ENCODE measurements at regions not wholly inside any gene's neighbourhood (a gene's known extent, or its start where the extent isn't known, plus 50 kb on each side); places are given as distances from the start of the nearest gene placed in this dataset.

DNA sequence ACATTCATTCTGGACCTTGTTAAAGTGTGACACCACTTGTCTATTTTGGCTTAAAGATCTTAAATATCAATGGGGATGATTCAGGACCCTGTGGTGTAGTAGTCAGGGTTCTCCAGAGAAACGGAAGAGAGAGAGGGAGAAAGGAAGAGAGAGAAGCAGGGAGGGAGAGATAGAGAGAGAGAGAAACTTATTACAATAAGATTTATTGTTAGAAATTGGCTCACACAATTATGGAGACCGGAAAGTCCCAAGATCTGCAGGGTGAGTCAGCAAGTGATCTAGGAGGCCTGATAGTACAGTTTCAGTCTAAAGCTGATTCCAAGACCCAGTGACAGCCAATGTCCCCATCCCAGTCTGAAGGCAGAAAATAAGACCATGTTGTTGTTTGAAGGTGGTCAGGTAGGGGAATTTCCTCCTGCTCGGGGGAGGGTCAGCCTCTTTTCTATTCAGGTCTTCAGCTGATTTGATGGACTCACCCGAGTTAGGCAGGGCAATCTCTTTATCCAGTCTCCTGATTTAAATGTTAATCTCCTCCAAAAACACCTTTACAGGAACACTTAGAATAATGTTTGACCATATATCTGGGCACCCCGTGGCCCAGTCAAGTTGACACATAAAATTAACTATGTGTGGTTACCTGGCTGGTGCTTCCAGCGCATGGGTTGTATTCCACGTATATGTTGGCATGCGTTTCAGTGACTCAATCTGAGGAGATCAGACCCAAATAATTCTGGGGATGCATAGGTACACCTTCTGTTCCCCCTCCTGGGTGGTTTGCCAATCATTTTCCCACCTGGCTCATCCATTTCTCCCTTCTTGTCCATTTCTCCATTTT, 1350.5 kb downstream of the TBC1D22A start:
- H3K27me3 ChIP-seq (ENCODE audit: insufficient read depth, poor library complexity, severe bottlenecking): no peaks in the 10 kb centered on the region
- H3K27ac ChIP-seq (replicated peaks): no peak overlapping the region
- DNase-seq (ENCODE audit: low read depth in 1 of 2, low spot score in 1 of 2): no peak
- TF ChIP-seq POLR2AphosphoS5 (IDR thresholded peaks at IDR 0.05; ENCODE audit: low read depth) (no peak), SPI1 (IDR thresholded peaks at IDR 0.05; ENCODE audit: borderline replicate concordance, low read depth) (no peak), GABPA (IDR thresholded peaks at IDR 0.05; ENCODE audit: low read depth) (no peak)
- TF ChIP-seq, protein P1, sequence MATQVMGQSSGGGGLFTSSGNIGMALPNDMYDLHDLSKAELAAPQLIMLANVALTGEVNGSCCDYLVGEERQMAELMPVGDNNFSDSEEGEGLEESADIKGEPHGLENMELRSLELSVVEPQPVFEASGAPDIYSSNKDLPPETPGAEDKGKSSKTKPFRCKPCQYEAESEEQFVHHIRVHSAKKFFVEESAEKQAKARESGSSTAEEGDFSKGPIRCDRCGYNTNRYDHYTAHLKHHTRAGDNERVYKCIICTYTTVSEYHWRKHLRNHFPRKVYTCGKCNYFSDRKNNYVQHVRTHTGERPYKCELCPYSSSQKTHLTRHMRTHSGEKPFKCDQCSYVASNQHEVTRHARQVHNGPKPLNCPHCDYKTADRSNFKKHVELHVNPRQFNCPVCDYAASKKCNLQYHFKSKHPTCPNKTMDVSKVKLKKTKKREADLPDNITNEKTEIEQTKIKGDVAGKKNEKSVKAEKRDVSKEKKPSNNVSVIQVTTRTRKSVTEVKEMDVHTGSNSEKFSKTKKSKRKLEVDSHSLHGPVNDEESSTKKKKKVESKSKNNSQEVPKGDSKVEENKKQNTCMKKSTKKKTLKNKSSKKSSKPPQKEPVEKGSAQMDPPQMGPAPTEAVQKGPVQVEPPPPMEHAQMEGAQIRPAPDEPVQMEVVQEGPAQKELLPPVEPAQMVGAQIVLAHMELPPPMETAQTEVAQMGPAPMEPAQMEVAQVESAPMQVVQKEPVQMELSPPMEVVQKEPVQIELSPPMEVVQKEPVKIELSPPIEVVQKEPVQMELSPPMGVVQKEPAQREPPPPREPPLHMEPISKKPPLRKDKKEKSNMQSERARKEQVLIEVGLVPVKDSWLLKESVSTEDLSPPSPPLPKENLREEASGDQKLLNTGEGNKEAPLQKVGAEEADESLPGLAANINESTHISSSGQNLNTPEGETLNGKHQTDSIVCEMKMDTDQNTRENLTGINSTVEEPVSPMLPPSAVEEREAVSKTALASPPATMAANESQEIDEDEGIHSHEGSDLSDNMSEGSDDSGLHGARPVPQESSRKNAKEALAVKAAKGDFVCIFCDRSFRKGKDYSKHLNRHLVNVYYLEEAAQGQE (IDR thresholded peaks at IDR 0.05; ENCODE audit: insufficient replicate concordance, low read depth): no peak
- TF ChIP-seq, protein P2, sequence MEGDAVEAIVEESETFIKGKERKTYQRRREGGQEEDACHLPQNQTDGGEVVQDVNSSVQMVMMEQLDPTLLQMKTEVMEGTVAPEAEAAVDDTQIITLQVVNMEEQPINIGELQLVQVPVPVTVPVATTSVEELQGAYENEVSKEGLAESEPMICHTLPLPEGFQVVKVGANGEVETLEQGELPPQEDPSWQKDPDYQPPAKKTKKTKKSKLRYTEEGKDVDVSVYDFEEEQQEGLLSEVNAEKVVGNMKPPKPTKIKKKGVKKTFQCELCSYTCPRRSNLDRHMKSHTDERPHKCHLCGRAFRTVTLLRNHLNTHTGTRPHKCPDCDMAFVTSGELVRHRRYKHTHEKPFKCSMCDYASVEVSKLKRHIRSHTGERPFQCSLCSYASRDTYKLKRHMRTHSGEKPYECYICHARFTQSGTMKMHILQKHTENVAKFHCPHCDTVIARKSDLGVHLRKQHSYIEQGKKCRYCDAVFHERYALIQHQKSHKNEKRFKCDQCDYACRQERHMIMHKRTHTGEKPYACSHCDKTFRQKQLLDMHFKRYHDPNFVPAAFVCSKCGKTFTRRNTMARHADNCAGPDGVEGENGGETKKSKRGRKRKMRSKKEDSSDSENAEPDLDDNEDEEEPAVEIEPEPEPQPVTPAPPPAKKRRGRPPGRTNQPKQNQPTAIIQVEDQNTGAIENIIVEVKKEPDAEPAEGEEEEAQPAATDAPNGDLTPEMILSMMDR (IDR thresholded peaks at IDR 0.05; ENCODE audit: insufficient read depth, low read length): no peak
- no peak overlapping the region for H3K4me3 ChIP-seq (replicated peaks; ENCODE audit: insufficient read depth, low read length)

DNA sequence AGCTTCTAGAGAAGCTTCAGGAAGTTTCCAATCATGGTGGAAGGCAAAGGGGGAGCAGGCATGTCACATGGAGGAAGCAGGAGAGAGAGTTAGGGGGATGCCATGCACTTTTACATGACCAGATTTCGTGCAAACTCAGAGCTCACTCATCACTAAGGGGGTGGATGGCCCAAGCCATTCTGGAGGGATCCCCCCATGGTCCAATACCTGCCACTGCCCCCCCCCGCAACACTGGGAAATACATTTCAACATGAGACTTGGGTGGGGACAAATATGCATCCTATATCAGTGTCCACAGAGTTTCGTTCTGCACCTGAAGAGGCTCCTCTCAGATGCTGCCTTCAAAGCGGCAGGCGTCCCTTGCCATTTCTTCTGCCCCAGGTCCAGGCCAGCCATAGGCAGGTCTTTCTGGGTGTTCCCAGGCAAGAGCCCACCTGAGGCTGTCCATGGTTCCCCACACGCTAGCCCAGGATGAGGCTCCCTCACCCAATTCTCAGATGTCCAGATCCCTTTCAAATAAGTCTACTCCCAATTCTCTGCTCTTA, 1344.3 kb downstream of the TBC1D22A start:
- H3K27ac ChIP-seq (replicated peaks): no peak overlapping the region
- no peaks in the 10 kb centered on the region for H3K27me3 ChIP-seq (ENCODE audit: insufficient read depth, poor library complexity, severe bottlenecking)
- DNase-seq (ENCODE audit: low read depth in 1 of 2, low spot score in 1 of 2): no peak
- no peak overlapping the region for H3K4me3 ChIP-seq (replicated peaks; ENCODE audit: insufficient read depth, low read length)
- TF ChIP-seq GABPA (IDR thresholded peaks at IDR 0.05; ENCODE audit: low read depth) (no peak), SPI1 (IDR thresholded peaks at IDR 0.05; ENCODE audit: borderline replicate concordance, low read depth) (no peak), POLR2AphosphoS5 (IDR thresholded peaks at IDR 0.05; ENCODE audit: low read depth) (no peak)
- TF ChIP-seq, protein P1 (IDR thresholded peaks at IDR 0.05; ENCODE audit: insufficient replicate concordance, low read depth): no peak
- TF ChIP-seq, protein P2 (IDR thresholded peaks at IDR 0.05; ENCODE audit: insufficient read depth, low read length): no peak

DNA sequence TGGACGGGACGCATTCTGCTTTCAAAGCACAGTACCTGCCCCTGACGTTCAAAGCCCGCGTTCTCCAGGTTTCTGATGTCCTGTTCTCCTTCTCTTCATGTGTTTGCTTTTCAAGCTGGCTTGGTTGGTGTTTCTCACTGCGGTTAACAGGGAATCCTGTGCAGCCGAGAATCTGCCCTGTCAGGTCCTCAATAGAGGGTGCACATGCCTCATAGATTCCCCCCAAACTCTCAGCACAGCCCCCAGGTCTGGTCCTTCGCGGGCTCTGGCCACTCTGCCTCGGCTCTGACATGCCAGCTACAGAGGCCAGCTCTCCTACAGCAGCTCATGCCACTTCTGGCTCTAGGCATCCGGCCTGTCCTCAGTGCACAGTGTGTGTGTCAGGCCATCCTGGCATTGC, 1343.8 kb downstream of the TBC1D22A start:
- no peak for TF ChIP-seq SPI1 (IDR thresholded peaks at IDR 0.05; ENCODE audit: borderline replicate concordance, low read depth)
- no peak for TF ChIP-seq POLR2AphosphoS5 (IDR thresholded peaks at IDR 0.05; ENCODE audit: low read depth)
- no peak for TF ChIP-seq GABPA (IDR thresholded peaks at IDR 0.05; ENCODE audit: low read depth)
- TF ChIP-seq, protein P2 (IDR thresholded peaks at IDR 0.05; ENCODE audit: insufficient read depth, low read length): no peak
- TF ChIP-seq, protein P1 (IDR thresholded peaks at IDR 0.05; ENCODE audit: insufficient replicate concordance, low read depth): no peak
- DNase-seq (ENCODE audit: low read depth in 1 of 2, low spot score in 1 of 2): no peak
- no peak overlapping the region for H3K4me3 ChIP-seq (replicated peaks; ENCODE audit: insufficient read depth, low read length)
- no peak overlapping the region for H3K27ac ChIP-seq (replicated peaks)
- H3K27me3 ChIP-seq (ENCODE audit: insufficient read depth, poor library complexity, severe bottlenecking): no peaks in the 10 kb centered on the region

All from HL-60 (cell line).